ENCODE measurements at regions not wholly inside any gene's neighbourhood (a gene's known extent, or its start where the extent isn't known, plus 50 kb on each side); places are given as distances from the start of the nearest gene placed in this dataset.

DNA sequence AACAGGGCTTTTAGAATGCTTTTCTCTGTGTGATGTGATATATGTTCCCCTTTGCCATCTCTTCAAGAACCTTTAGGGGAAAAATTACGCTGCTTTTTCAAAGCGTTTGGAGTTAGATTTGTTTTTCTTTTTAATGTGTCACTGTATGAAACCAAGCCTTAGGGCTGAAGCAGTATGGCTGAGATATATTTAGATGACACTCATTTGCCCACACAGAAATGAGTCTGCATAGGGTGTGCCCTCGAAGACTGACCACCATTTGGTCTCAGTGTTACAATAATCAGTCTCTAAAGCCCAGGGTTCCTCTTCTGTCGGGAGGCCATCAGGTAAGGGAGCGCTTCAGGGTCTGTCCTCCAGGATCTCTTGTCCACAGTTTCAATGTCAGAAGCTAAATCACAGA is 213.0 kb upstream of the NCAM1 start:
- no peak for DNase-seq
- no peaks in the 10 kb centered on the region for H3K36me3 ChIP-seq (ENCODE audit: control insufficient read depth, insufficient read depth, low read length)
- no peak overlapping the region for H3K27ac ChIP-seq (ENCODE audit: low read length)
- no peak overlapping the region for H3K4me3 ChIP-seq (ENCODE audit: low read length)
- no peaks in the 10 kb centered on the region for H3K9me3 ChIP-seq (ENCODE audit: control insufficient read depth, low read depth, low read length)
- H3K27me3 ChIP-seq (ENCODE audit: control insufficient read depth, insufficient read depth, low read length) = peaks cover 8% of the 10 kb centered on the region
- H3K4me1 ChIP-seq (ENCODE audit: control insufficient read depth, insufficient read depth, low read length) = peaks cover 3% of the 10 kb centered on the region
- WGBS (ENCODE audit: insufficient coverage, low lambda C conversion rate) = 69% methylated on average over 2 of the region's 5 CpGs

DNA sequence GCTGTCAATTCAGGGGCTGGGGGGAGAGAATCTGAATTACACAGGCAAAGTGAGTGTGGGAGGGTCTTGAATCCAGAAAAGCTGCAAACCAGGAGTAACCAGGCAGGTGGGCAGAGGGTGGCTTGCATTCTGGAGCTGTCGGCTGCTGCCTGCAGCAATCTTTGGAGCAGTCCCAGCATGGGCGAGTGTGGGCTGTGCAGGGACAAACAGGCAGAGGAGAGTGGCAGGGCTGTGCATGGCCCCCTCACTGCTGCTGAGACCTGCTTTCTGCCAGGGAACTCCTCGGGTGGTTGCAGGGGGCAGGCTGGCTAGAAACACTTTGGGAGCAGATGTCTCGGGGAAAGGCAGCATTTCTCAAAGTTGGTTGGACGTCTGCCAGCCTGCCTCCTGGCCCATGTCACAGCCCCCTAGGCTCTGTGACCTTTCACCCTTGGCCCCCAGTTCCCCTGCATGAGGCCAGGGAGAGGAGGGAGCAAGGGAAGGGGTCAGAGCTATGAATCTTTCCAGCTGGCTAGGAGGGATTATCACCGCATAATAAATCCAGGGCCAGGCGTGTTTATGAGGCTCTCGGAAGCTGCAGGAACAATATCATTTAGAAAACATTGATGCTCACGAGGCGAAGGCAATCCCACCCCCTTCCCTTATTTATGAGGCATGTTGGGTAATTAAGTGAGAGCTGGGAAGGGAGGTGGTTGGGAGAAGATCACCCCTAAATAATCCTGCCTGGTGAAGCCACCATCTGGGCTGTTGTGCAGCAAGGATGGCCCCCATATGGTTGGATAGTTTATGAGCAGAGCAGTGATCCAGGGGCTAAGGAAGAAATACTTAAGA is 212.3 kb upstream of the NCAM1 start:
- H3K36me3 ChIP-seq (ENCODE audit: control insufficient read depth, insufficient read depth, low read length) = no peaks in the 10 kb centered on the region
- H3K27me3 ChIP-seq (ENCODE audit: control insufficient read depth, insufficient read depth, low read length) = peaks cover 8% of the 10 kb centered on the region
- peaks cover 3% of the 10 kb centered on the region for H3K4me1 ChIP-seq (ENCODE audit: control insufficient read depth, insufficient read depth, low read length)
- no peak for DNase-seq
- no peak overlapping the region for H3K4me3 ChIP-seq (ENCODE audit: low read length)
- H3K27ac ChIP-seq (ENCODE audit: low read length) = no peak overlapping the region
- no peaks in the 10 kb centered on the region for H3K9me3 ChIP-seq (ENCODE audit: control insufficient read depth, low read depth, low read length)
- no CpG with 5 or more reads among the region's 10 CpGs for WGBS (ENCODE audit: insufficient coverage, low lambda C conversion rate)

DNA sequence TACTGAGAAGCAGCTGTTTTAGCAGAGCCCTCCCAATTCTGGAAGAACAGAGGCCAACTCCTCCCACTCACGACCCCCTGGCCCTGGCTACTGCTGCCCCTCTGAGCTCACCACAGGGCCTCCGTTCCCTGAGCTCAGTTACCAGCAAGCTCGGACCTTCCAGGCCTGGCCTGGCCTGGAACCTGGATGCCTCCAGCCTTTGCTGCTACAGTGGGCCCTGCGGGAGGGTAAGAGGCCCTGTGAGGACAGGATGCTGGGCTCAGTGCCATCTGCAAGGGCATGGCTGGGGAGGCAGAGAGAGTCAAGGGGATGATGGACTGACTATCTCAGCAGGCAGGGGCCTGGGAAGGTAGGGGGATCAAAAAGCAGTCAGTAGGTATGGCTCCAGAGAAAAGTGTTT is 209.9 kb upstream of the NCAM1 start:
- peaks cover 3% of the 10 kb centered on the region for H3K4me1 ChIP-seq (ENCODE audit: control insufficient read depth, insufficient read depth, low read length)
- H3K4me3 ChIP-seq (ENCODE audit: low read length) = no peak overlapping the region
- no peaks in the 10 kb centered on the region for H3K9me3 ChIP-seq (ENCODE audit: control insufficient read depth, low read depth, low read length)
- no peak overlapping the region for H3K27ac ChIP-seq (ENCODE audit: low read length)
- no peaks in the 10 kb centered on the region for H3K36me3 ChIP-seq (ENCODE audit: control insufficient read depth, insufficient read depth, low read length)
- no peak for DNase-seq
- WGBS (ENCODE audit: insufficient coverage, low lambda C conversion rate) = no CpG with 5 or more reads among the region's 4 CpGs
- peaks cover under 1% of the 10 kb centered on the region for H3K27me3 ChIP-seq (ENCODE audit: control insufficient read depth, insufficient read depth, low read length)

DNA sequence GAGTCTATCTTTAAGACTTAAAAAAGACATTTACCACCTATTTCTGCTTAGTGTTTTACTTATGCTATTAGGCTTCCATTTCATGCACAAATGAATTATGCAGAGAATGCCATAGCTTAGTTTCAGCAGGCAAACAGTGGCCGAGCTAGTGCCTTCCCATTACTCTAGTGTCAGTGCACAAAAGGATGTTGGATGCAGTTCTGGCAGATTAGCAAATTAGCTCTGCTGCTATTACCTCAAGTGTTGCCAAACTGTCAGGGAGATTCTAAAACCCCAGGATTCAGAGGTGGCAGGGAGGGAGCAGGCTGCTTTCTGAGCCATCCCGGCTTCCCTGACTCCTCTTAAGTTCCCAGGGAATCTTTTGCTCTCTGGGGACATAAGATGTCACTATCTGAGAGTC is 209.4 kb upstream of the NCAM1 start:
- Histone ChIP-seq H3K36me3 (ENCODE audit: control insufficient read depth, insufficient read depth, low read length) (no peaks in the 10 kb centered on the region), H3K27me3 (ENCODE audit: control insufficient read depth, insufficient read depth, low read length) (no peaks in the 10 kb centered on the region), H3K4me3 (ENCODE audit: low read length) (no peak overlapping the region), H3K4me1 (ENCODE audit: control insufficient read depth, insufficient read depth, low read length) (peaks cover 3% of the 10 kb centered on the region), H3K27ac (ENCODE audit: low read length) (no peak overlapping the region), H3K9me3 (ENCODE audit: control insufficient read depth, low read depth, low read length) (no peaks in the 10 kb centered on the region)
- no peak for DNase-seq
- WGBS (ENCODE audit: insufficient coverage, low lambda C conversion rate) = no CpG with 5 or more reads among the region's 2 CpGs

DNA sequence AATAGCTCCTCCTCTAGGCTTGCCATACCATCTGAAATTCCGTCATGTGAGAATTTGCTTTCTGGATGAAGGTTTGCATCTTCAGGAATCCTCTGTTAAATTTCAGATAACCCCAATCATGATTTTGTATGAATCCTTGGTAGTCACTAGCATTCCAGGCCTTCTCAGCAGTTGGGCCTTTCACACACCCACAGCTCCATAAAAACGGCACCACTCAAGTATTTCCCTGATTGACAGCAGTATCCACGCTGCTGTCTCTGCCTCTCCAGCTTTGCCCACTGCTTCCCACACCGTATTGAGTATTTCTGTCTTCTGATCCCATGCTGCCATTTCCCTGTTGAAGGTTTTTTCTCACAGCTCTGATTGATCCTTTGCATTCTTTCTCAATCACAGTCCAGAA is 208.7 kb upstream of the NCAM1 start:
- H3K27ac ChIP-seq (ENCODE audit: low read length) = no peak overlapping the region
- no peaks in the 10 kb centered on the region for H3K27me3 ChIP-seq (ENCODE audit: control insufficient read depth, insufficient read depth, low read length)
- no peaks in the 10 kb centered on the region for H3K36me3 ChIP-seq (ENCODE audit: control insufficient read depth, insufficient read depth, low read length)
- no peaks in the 10 kb centered on the region for H3K9me3 ChIP-seq (ENCODE audit: control insufficient read depth, low read depth, low read length)
- WGBS (ENCODE audit: insufficient coverage, low lambda C conversion rate) = 80% methylated on average over 2 of the region's 4 CpGs
- no peak for DNase-seq
- no peak overlapping the region for H3K4me3 ChIP-seq (ENCODE audit: low read length)
- peaks cover 3% of the 10 kb centered on the region for H3K4me1 ChIP-seq (ENCODE audit: control insufficient read depth, insufficient read depth, low read length)

DNA sequence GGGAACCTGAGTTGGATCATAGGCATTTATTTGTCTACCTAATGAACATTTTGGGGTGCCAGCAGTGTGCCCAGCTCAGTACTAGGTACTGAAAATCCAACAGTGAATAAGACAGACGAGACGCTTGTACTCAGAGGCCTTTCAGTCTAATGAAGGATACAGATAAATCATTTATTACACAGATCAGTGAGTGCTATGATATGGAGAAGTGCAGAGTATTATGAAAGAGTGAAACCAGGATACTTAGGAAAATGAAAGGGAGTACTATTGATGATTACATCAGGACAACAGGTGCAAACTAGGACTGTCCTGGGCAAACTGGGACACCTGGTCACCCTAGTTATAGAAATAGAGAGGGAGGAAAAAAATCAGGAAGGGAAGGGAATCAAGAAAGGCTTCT is 207.5 kb upstream of the NCAM1 start:
- Histone ChIP-seq H3K4me1 (ENCODE audit: control insufficient read depth, insufficient read depth, low read length) (peaks cover 3% of the 10 kb centered on the region), H3K27ac (ENCODE audit: low read length) (no peak overlapping the region), H3K9me3 (ENCODE audit: control insufficient read depth, low read depth, low read length) (no peaks in the 10 kb centered on the region), H3K36me3 (ENCODE audit: control insufficient read depth, insufficient read depth, low read length) (no peaks in the 10 kb centered on the region), H3K4me3 (ENCODE audit: low read length) (no peak overlapping the region), H3K27me3 (ENCODE audit: control insufficient read depth, insufficient read depth, low read length) (no peaks in the 10 kb centered on the region)
- WGBS (ENCODE audit: insufficient coverage, low lambda C conversion rate) = no CpG with 5 or more reads among the region's 2 CpGs
- DNase-seq = no peak

DNA sequence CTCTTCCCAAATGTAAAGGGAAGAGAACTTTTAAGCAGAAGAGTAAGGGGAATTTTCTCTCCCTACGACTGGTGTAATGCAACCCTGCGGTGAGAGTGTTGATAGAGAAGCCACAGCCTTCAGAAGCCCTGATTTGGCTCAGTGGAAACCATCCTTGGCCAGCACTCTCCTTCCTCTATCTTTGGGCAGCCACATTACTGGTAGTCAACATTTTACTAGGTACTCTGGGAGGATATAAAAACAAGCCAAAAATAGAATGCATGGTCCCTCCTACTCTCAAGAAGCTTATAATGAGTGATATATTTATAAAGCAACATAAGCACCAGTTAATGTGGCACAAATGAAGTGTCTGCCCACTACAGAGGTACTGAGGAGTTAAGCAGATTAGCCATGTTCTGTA is 201.8 kb upstream of the NCAM1 start:
- no CpG with 5 or more reads among the region's 2 CpGs for WGBS (ENCODE audit: insufficient coverage, low lambda C conversion rate)

DNA sequence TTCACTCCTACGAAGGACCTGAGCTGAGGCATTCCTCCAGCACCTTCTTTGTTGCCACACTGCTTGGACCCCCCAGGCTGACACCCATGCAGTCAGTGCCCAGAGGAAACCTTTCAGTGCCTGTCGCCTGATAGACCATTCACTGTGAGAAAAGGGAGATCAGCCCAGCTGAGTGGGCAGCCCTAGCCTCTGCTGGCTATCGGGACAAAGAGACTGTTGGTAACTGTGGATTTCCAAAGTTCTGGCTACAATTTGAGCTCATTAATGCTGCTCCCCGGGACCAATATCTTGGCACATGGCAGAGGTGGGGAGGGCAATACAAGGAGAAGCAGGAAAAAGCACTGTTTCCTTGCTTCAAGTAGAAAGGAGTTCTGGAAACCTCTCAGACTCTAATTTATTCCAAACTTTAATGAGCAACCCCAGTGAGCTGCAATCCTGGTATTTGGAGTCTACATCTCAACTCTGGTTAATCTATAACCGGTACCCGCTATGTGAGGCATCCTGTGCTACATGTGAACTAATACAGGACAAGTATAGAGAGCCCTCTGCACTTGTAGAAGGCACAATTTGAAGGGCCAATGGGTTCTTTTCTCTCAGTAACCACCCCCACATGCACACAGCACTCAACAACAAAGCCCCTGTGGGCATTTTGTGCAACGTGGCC is 200.7 kb upstream of the NCAM1 start:
- no peaks in the 10 kb centered on the region for H3K36me3 ChIP-seq (ENCODE audit: control insufficient read depth, insufficient read depth, low read length)
- no CpG with 5 or more reads among the region's 7 CpGs for WGBS (ENCODE audit: insufficient coverage, low lambda C conversion rate)
- H3K27me3 ChIP-seq (ENCODE audit: control insufficient read depth, insufficient read depth, low read length) = no peaks in the 10 kb centered on the region
- no peaks in the 10 kb centered on the region for H3K9me3 ChIP-seq (ENCODE audit: control insufficient read depth, low read depth, low read length)
- H3K4me3 ChIP-seq (ENCODE audit: low read length) = no peak overlapping the region
- no peak for DNase-seq
- H3K4me1 ChIP-seq (ENCODE audit: control insufficient read depth, insufficient read depth, low read length) = no peaks in the 10 kb centered on the region
- no peak overlapping the region for H3K27ac ChIP-seq (ENCODE audit: low read length)

More for the DNA sequence above, 201.8 kb upstream of the NCAM1 start:
- Histone ChIP-seq H3K9me3 (ENCODE audit: control insufficient read depth, low read depth, low read length) (no peaks in the 10 kb centered on the region), H3K27ac (ENCODE audit: low read length) (no peak overlapping the region), H3K4me3 (ENCODE audit: low read length) (no peak overlapping the region), H3K36me3 (ENCODE audit: control insufficient read depth, insufficient read depth, low read length) (no peaks in the 10 kb centered on the region), H3K27me3 (ENCODE audit: control insufficient read depth, insufficient read depth, low read length) (no peaks in the 10 kb centered on the region), H3K4me1 (ENCODE audit: control insufficient read depth, insufficient read depth, low read length) (no peaks in the 10 kb centered on the region)
- no peak for DNase-seq

DNA sequence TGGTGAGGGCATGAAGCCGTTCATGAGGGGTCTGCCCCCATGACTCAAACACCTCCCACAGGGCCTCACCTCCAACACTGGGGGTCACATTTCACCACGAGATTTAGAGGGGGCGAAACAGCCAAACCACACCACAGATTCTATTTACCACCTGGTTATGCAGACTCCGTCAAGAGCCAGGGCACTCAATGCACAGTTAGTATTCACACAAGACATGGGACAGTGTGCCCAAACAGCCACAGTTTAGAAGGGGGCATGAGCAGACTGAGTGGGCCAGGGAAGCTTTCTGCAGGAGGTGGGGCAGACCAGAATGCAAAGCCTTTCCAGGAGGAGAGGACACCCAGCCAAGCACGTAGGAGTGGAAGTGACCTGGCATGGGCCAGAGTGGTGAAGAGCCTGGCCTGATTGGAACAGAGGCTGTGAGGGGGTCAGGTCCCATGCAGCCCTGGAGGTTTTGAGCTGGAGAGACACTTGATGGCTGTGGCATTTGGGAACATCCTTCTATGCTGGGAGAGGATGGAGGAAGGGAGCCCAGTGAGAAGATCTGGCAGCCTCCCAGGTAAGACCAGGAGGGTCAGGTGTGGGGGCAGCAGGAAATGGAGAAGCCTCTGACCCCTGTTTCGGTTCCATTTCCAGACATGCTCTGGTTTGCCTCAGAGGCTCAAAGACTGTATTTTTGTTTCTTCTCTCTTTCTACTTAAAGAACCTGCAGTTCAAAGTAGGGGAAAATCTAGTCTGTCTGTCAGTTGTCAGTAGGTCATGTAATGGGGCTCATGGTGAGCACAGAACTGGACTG is 199.1 kb upstream of the NCAM1 start:
- Histone ChIP-seq H3K27ac (ENCODE audit: low read length) (no peak overlapping the region), H3K4me1 (ENCODE audit: control insufficient read depth, insufficient read depth, low read length) (no peaks in the 10 kb centered on the region), H3K4me3 (ENCODE audit: low read length) (no peak overlapping the region), H3K9me3 (ENCODE audit: control insufficient read depth, low read depth, low read length) (no peaks in the 10 kb centered on the region), H3K36me3 (ENCODE audit: control insufficient read depth, insufficient read depth, low read length) (no peaks in the 10 kb centered on the region), H3K27me3 (ENCODE audit: control insufficient read depth, insufficient read depth, low read length) (no peaks in the 10 kb centered on the region)
- DNase-seq = no peak
- WGBS (ENCODE audit: insufficient coverage, low lambda C conversion rate) = no CpG with 5 or more reads among the region's 6 CpGs

DNA sequence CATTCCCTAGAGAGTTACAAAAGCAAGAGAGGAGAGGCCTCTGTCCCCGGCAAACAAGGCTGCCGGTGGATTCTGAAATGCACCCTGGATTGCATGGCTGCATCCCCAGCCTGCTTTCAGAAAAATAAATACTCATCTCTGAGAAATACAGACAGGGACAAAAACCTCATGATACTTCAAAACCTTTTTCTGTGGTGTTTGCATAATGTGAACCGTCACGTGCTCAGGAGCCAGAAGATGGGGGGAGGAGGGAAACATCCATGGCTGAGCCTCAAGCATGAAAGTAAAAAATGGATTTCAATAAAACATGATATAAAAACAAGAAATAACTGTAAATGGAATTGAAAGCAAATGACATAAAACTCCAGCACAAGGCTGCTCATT is 198.5 kb upstream of the NCAM1 start:
- no peak for DNase-seq
- Histone ChIP-seq H3K27me3 (ENCODE audit: control insufficient read depth, insufficient read depth, low read length) (no peaks in the 10 kb centered on the region), H3K4me3 (ENCODE audit: low read length) (no peak overlapping the region), H3K9me3 (ENCODE audit: control insufficient read depth, low read depth, low read length) (no peaks in the 10 kb centered on the region), H3K27ac (ENCODE audit: low read length) (no peak overlapping the region), H3K36me3 (ENCODE audit: control insufficient read depth, insufficient read depth, low read length) (no peaks in the 10 kb centered on the region), H3K4me1 (ENCODE audit: control insufficient read depth, insufficient read depth, low read length) (no peaks in the 10 kb centered on the region)
- WGBS (ENCODE audit: insufficient coverage, low lambda C conversion rate) = no CpG with 5 or more reads among the region's 4 CpGs

All from large intestine (tissue), 3 donors.